ENCODE measurements at regions not wholly inside any gene's neighbourhood (a gene's known extent, or its start where the extent isn't known, plus 50 kb on each side); places are given as distances from the start of the nearest gene placed in this dataset.

- Histone ChIP-seq H3K9me3 (ENCODE audit: control insufficient read depth in 2 of 3, insufficient read depth in 1 of 3, low read length in 3 of 3) (peaks cover 0 to 8% (median 0%) of the 10 kb centered on the region in 3 donors), H3K4me3 (ENCODE audit: low read length in 3 of 3) (no peak overlapping the region), H3K36me3 (ENCODE audit: control insufficient read depth in 2 of 3, insufficient read depth in 3 of 3, low read length in 3 of 3) (no peaks in the 10 kb centered on the region), H3K9ac (ENCODE audit: low read length in 3 of 3) (no peak overlapping the region), H3K27ac (ENCODE audit: low read depth in 2 of 2, low read length in 2 of 2) (no peak overlapping the region), H3K27me3 (ENCODE audit: control insufficient read depth, insufficient read depth, low read length) (no peaks in the 10 kb centered on the region), H3K4me1 (ENCODE audit: control insufficient read depth in 2 of 3, insufficient read depth in 2 of 3, low read depth in 1 of 3, low read length in 3 of 3) (no peaks in the 10 kb centered on the region)
- DNase-seq, result no peak
- FAIRE-seq, result no peak
- intact Hi-C loops (cut with DNase I), result no loop called here
- no peak for TF ChIP-seq CTCF (IDR thresholded peaks at IDR 0.05; ENCODE audit: borderline replicate concordance, extremely low read depth, insufficient read depth)
Observed at GRCh38 chr6:166021429-166021828, 146.2 kb downstream of the TBXT start.

GRCh38 chr6:166019214-166019613 lies 148.4 kb downstream of the TBXT start:
- Histone ChIP-seq H3K27me3 (ENCODE audit: control insufficient read depth, insufficient read depth, low read length) (no peaks in the 10 kb centered on the region), H3K9me3 (ENCODE audit: control insufficient read depth in 2 of 3, insufficient read depth in 1 of 3, low read length in 3 of 3) (peaks cover 0 to 11% (median 0%) of the 10 kb centered on the region in 3 donors), H3K36me3 (ENCODE audit: control insufficient read depth in 2 of 3, insufficient read depth in 3 of 3, low read length in 3 of 3) (no peaks in the 10 kb centered on the region), H3K27ac (ENCODE audit: low read depth in 2 of 2, low read length in 2 of 2) (no peak overlapping the region), H3K9ac (ENCODE audit: low read length in 3 of 3) (no peak overlapping the region), H3K4me1 (ENCODE audit: control insufficient read depth in 2 of 3, insufficient read depth in 2 of 3, low read depth in 1 of 3, low read length in 3 of 3) (no peaks in the 10 kb centered on the region), H3K4me3 (ENCODE audit: low read length in 3 of 3) (no peak overlapping the region)
- DNase-seq (no peak), FAIRE-seq (no peak)
- no peak for TF ChIP-seq CTCF (IDR thresholded peaks at IDR 0.05; ENCODE audit: borderline replicate concordance, extremely low read depth, insufficient read depth)
- intact Hi-C loops (cut with DNase I), result no loop called here

- Histone ChIP-seq H3K4me3 (ENCODE audit: low read length in 3 of 3) (no peak overlapping the region), H3K9ac (ENCODE audit: low read length in 3 of 3) (no peak overlapping the region), H3K27ac (ENCODE audit: low read depth in 2 of 2, low read length in 2 of 2) (no peak overlapping the region), H3K4me1 (ENCODE audit: control insufficient read depth in 2 of 3, insufficient read depth in 2 of 3, low read depth in 1 of 3, low read length in 3 of 3) (no peaks in the 10 kb centered on the region), H3K36me3 (ENCODE audit: control insufficient read depth in 2 of 3, insufficient read depth in 3 of 3, low read length in 3 of 3) (no peaks in the 10 kb centered on the region), H3K27me3 (ENCODE audit: control insufficient read depth, insufficient read depth, low read length) (no peaks in the 10 kb centered on the region), H3K9me3 (ENCODE audit: control insufficient read depth in 2 of 3, insufficient read depth in 1 of 3, low read length in 3 of 3) (peaks cover 0 to 11% (median 0%) of the 10 kb centered on the region in 3 donors)
- intact Hi-C loops (cut with DNase I), result no loop called here
- no peak for TF ChIP-seq CTCF (IDR thresholded peaks at IDR 0.05; ENCODE audit: borderline replicate concordance, extremely low read depth, insufficient read depth)
- no peak for FAIRE-seq
- no peak for DNase-seq
Observed at GRCh38 chr6:166017032-166017635, 150.5 kb downstream of the TBXT start.

GRCh38 chr6:166014966-166015365 lies 152.7 kb downstream of the TBXT start:
- Histone ChIP-seq H3K4me3 (ENCODE audit: low read length in 3 of 3) (no peak overlapping the region), H3K27ac (ENCODE audit: low read depth in 2 of 2, low read length in 2 of 2) (no peak overlapping the region), H3K9me3 (ENCODE audit: control insufficient read depth in 2 of 3, insufficient read depth in 1 of 3, low read length in 3 of 3) (peaks cover 0 to 11% (median 0%) of the 10 kb centered on the region in 3 donors), H3K9ac (ENCODE audit: low read length in 3 of 3) (no peak overlapping the region), H3K36me3 (ENCODE audit: control insufficient read depth in 2 of 3, insufficient read depth in 3 of 3, low read length in 3 of 3) (no peaks in the 10 kb centered on the region), H3K27me3 (ENCODE audit: control insufficient read depth, insufficient read depth, low read length) (no peaks in the 10 kb centered on the region), H3K4me1 (ENCODE audit: control insufficient read depth in 2 of 3, insufficient read depth in 2 of 3, low read depth in 1 of 3, low read length in 3 of 3) (no peaks in the 10 kb centered on the region)
- FAIRE-seq (no peak), DNase-seq (no peak)
- no peak for TF ChIP-seq CTCF (IDR thresholded peaks at IDR 0.05; ENCODE audit: borderline replicate concordance, extremely low read depth, insufficient read depth)
- intact Hi-C loops (cut with DNase I), result no loop called here

Measured in kidney (tissue), 13 donors.